ENCODE measurements at regions not wholly inside any gene's neighbourhood (a gene's known extent, or its start where the extent isn't known, plus 50 kb on each side); places are given as distances from the start of the nearest gene placed in this dataset.
"Not testable (repeated sequence)": the region's sequence is repeated elsewhere in the genome, so short reads cannot be mapped to it uniquely, and the experiment has no call there.

GRCh38 chr11:121358760-121359159 is 66.2 kb downstream of the SC5D start:
- DNase-seq, result no peak

GRCh38 chr11:121359591-121359990 is 67.0 kb downstream of the SC5D start:
- no peak for DNase-seq

DNA sequence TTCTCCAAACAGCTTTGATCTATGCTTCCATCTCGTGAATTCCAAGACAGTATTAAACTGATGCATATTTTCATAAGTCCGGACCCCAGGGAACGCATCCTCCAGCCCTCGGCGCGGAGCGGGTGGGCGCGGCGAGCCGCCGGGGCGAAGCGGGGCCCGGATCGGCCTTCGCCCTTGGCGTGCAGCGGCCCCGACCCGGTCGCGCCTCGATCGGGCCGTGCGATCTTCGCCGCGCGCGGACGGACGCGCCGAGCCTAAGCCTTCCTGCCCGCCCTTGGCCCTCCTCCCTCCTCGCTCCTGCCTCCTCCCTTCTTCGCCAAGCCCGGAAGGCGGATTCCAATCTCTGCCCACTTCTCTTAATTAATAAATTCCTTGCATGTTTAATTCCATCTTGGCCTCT is 70.4 kb downstream of the SC5D start:
- DNase-seq, result not testable (repeated sequence)

GRCh38 chr11:121365304-121365703 is 72.7 kb downstream of the SC5D start:
- DNase-seq, result no peak

DNA sequence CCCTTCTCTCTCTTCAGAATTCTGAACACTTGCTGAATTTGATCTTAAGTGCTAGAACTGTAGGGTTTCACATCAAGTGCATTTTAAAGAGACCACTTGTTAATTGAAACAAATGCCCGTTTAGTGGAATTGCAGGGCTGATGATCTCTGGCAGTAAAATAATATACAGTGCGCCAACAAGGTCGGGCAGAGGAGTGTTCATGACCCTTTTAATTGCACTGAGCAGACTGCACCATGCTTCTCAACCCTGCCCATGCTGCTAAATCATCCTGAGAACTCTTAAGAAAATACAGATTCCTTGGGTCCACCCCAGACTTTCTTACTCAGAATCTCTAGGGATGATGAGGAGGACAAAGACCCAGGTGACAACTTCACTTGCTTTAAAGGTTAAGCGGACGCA is 73.5 kb downstream of the SC5D start:
- no peak for DNase-seq

DNA sequence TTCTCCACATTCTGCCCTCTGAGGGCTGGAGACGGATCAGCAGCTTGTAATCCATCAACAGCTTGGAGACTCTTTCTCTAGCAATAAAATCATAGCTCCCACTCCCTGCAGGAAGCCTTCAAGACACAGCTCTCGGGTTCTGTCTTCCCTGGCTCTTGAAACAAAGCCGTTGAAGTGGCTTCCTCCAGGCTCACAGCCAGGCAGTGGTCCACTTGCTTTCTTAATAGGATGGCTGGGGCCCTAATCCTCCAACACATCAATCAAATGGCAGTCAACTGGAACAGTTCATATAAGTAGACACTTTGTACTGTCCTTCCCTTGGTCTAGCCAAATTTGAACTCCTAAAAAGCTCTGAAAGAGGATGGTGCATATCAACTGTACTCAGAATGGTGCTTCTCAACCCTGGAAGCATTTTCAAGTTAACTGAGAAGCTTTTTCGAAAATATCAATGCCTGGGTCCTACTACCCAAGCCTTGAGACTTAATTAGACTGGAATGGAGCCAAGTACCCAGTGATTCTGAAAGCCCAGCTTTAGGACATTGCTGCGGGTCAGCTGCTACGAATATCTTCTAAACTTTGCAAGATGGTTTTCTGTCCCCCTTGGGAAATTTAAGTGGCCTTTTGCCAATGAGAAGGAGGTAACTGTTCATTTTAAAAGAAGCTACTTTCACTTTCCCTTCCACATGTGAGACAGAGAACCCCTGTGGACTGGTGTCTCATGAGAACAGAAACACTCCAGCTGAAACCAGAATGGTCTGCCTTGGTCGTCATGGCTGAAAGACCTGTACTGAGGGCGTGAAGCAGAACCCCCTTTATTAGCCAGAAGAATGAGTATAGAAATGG is 74.7 kb downstream of the SC5D start:
- peak in 1 of 2 experiments; percentile 29 for DNase-seq

DNA sequence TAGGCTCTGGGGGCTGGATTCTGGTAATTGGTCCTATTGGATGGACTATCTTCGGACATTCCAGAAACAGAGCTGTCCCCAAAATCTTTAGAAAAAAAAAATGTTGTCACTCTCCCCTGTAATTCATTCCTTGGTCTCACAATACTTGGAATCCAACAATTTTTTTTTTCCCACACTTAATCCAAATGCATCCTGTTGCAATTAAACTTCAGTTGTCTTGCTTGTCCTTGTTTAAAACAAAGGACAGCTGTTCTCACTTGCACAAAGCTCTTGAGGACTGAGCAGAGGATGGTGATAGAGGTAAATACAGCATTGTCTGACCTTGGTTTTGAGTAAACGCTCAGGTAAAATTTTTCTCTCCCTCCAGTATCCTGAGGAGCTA is 75.3 kb downstream of the SC5D start:
- no peak for DNase-seq

- no peak for DNase-seq
Measured at GRCh38 chr11:121368364-121369240, 76.0 kb downstream of the SC5D start.

DNA sequence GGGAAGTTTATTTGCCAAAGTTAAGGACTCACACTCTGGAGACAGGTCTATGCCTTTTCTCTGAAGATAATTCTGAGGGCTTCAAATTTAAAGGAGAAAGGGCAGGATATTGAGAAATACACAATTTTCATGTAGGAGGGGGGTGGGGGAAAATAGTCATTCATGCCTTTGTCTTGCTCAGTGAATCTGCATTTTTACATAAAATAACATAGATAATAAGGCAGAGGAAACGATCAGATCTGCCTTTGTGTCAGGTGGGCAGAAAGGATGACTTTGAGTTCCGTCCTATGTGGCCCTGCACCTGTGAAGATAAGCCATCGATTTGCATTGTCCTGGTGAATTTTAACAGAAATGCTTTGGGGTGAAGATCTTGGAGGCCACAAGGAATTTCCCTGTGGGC is 76.8 kb downstream of the SC5D start:
- no peak for DNase-seq

DNA sequence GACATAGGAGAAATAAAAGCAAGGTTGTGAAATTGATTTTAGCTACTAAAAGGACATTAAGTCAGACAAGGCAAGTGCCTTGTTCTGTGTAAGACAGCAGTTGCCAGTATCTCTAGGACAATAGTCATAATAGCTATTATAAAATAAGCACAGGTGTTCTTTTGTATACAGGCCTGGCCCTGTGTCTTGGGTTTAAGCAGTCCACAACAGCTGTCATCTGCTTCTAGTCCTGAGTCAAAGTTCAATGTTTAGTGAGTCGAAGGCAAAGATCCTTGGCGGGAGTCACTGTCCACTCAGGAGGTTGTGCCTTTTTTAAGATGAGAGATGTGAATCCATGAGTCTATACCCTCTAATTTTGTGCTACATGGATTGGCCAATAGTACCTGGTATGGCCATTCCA is 79.5 kb downstream of the SC5D start:
- DNase-seq, result no peak

GRCh38 chr11:121372671-121373429 is 79.3 kb upstream of the SORL1 start:
- no peak for DNase-seq

DNA sequence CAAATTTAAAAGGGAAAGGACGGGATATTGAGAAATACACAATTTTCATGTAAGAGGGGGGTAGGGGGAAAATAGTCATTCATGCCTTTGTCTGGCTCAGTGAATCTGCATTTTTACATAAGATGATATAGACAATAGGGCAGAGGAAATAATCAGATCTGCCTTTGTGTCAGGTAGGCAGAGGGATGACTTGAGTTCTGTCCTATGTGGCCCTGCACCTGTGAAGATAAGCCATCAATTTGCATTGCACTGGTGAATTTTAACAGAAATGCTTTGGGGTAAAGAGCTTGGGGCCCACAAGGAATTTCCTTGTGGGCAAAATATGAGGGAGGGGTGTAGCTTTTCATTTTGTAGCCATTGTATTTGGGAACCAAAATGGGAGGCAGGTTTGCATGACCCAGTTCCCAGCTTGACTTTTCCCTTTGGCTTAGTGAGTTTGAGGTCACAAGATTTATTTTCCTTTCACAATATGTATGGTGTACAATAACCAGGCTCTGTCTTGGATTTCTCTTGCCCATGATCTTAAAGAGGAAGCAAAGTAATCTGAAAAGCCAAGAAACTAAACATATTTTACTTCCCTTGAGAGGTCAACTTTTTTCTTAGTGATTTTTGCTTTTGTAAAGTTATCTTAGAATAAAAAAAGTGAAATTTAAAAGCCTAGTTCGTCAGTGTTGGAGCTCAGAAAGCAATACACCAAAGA is 77.7 kb upstream of the SORL1 start:
- no peak for DNase-seq

DNA sequence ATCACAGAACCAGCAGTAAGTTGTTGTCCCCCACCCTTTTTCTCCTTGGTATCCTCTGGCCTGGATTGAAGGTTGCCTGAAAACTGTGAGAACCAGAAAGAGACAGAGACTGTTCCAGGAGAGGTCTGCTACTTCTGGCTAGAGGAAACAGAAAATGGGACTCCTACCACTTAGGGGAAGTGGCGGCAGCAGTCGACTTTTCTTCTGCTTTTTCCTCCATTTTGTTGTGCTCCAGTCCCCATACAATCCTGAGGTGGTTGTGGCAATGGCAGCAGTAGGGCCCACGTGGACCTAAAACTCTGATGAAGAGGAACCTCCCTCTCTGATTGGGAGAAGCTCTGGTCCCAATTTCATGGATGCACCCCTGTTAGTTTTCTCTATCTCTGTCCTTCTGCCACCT is 76.0 kb upstream of the SORL1 start:
- DNase-seq, result no peak

DNA sequence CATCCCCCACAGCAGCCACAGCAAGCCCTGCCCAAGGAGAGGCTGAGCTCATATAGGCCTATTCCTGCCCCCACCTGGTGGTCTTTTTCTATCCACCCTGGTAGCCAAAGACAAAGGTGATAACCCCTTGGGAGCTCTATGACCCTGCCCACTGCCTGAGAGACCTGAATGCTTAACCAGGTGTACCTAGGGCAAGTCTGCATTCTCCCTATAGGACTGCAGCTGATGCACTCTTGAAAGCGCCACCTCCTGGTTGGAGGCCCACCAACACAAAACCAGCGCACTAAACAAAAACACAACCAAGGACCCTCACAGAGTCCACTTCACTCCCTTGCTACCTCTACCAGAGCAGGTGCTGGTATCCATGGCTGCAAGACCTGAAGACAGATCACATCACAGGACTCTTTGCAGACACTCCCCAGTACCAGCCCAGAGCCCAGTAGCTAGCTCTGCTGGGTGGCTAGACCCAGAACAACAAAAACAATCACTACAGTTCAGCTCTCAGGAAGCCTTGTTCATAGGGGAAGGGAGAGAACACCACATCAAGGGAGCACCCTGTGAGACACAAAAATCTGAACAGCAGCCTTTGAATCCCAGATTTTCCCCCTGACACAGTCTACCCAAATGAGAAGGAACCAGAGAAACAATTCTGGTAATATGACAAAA is 72.8 kb upstream of the SORL1 start:
- DNase-seq, result peak; percentile 32 to 40

DNA sequence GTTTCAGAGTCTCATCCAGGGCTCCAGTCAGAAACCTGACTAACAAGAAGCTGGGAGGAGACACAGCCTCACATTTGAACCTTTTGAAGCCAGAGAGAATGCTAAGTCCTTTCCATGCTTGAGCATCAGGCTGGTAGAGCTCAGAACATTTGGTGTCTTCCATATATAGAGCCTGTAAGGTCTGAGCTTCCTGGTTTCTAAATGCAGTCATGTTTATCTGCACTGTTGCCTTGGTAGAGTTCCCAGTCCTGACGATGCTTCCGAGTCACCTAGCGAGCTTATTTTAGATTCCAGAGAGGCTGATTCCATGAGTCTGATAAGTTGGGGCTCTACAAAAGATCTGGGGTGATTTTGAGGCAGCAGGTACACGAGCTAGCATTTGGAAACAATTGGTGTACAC is 68.4 kb upstream of the SORL1 start:
- DNase-seq, result no peak

- no peak for DNase-seq
Measured at GRCh38 chr11:121385688-121386087, 66.4 kb upstream of the SORL1 start.

Data from activated T-cell treated with anti-CD3 and anti-CD28 coated beads, Interleukin-2, amount 50 U/mL, for 48 hours (primary cell).